ENCODE measurements at regions not wholly inside any gene's neighbourhood (a gene's known extent, or its start where the extent isn't known, plus 50 kb on each side); places are given as distances from the start of the nearest gene placed in this dataset.

DNA sequence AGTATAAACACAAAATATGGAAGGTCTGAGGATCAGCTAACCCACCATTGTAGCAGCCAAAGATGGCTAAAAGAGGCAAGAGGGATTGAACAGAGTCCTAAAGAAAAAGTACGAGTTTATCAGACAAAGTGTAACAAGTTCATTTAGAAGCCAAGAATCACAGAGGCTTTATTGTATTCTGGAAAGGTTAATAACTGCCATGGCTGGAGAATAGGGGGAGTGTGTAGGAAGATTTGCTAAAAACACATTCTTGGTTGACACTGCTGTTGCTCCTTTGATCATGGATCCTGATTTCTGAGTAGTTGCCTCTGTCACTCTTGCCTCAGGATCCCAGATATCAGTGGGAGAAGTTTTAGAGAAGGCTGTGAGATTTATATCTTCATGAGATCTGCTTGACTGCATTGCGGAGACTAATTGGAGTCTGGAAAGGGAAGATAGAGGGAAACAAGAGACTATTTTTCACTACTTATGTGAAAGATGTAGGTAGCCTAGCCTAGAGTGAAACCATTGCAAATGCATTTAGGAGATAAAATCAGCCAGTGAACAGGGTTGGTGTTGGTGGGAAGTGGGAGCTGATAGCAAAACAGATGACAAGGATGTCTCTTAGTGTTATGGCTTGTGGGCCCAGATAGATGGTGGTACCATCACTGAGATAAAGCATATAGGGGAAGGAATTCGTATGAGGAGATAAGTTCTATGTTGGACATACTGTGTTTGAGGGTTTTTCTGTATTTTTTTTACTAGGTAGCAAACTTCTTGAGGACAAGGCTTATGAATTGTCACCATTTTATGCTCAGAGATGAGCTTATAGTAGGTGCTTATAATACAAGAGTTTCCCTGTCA lies 402.9 kb upstream of the PDE3A start:
- H3K9me3 ChIP-seq (replicated peaks; ENCODE audit: insufficient read depth, low read length): no peaks in the 10 kb centered on the region
- H4K20me1 ChIP-seq (ENCODE audit: insufficient read depth, low read length): no peaks in the 10 kb centered on the region
- DNase-seq: no peak
- no peaks in the 10 kb centered on the region for H3K36me3 ChIP-seq (replicated peaks; ENCODE audit: insufficient read depth, low read length)
- H3K4me2 ChIP-seq (ENCODE audit: low read depth, low read length): no peak overlapping the region
- no peaks in the 10 kb centered on the region for H3K9me2 ChIP-seq (replicated peaks; ENCODE audit: insufficient read depth, low read length)
- no peak overlapping the region for H3K27ac ChIP-seq (ENCODE audit: low read length)
- H3K79me2 ChIP-seq (ENCODE audit: low read length): no peaks in the 10 kb centered on the region
- H2AFZ ChIP-seq (ENCODE audit: low read length): no peak overlapping the region
- 0 out of 2 replicates have a peak, but pooled peaks cover 5% of the 10 kb centered on the region for H3K4me1 ChIP-seq (ENCODE audit: low read length)
- H3K9ac ChIP-seq (ENCODE audit: low read length): no peak overlapping the region
- 0 out of 2 replicates have a peak, but pooled peaks cover 4% of the 10 kb centered on the region for H3K27me3 ChIP-seq (replicated peaks; ENCODE audit: insufficient read depth, low read length)
- TF ChIP-seq CTCF (IDR thresholded peaks at IDR 0.05; ENCODE audit: low read length): no peak
- TF ChIP-seq EZH2phosphoT487 (IDR thresholded peaks at IDR 0.05; ENCODE audit: low read length): no peak
- TF ChIP-seq EZH2 (optimal IDR thresholded peaks at IDR 0.05; ENCODE audit: low read depth, low read length): no peak
- no peak overlapping the region for H3K4me3 ChIP-seq (ENCODE audit: low read length)
- no peaks in the 10 kb centered on the region for H3F3A ChIP-seq (ENCODE audit: insufficient read depth, low read length)

DNA sequence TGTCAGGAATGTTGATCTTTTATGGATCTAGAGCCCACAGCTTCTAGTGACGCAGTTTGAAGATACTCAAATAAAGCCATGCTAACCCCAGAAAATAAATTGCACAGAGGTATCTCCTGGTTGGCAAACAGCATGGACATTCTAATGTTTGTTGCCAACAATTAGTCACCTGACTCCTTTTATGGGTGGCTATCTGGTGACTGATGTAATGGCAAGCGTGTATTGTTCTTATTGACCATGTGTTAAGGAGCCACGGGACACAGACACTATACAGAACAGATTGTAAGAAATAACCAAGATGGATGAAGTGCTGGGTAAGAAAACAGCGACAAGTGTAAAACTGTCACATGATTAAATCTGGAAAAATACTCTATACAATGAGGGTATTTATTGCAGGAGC lies 401.3 kb upstream of the PDE3A start:
- Histone ChIP-seq H3K27me3 (replicated peaks; ENCODE audit: insufficient read depth, low read length) (0 out of 2 replicates have a peak, but pooled peaks cover 4% of the 10 kb centered on the region), H3K36me3 (replicated peaks; ENCODE audit: insufficient read depth, low read length) (no peaks in the 10 kb centered on the region), H3K4me2 (ENCODE audit: low read depth, low read length) (no peak overlapping the region), H3K79me2 (ENCODE audit: low read length) (no peaks in the 10 kb centered on the region), H3K9me2 (replicated peaks; ENCODE audit: insufficient read depth, low read length) (no peaks in the 10 kb centered on the region), H3F3A (ENCODE audit: insufficient read depth, low read length) (no peaks in the 10 kb centered on the region), H3K27ac (ENCODE audit: low read length) (no peak overlapping the region), H3K4me3 (ENCODE audit: low read length) (no peak overlapping the region), H3K9ac (ENCODE audit: low read length) (no peak overlapping the region), H2AFZ (ENCODE audit: low read length) (no peak overlapping the region), H3K9me3 (replicated peaks; ENCODE audit: insufficient read depth, low read length) (no peaks in the 10 kb centered on the region), H3K4me1 (ENCODE audit: low read length) (0 out of 2 replicates have a peak, but pooled peaks cover 5% of the 10 kb centered on the region), H4K20me1 (ENCODE audit: insufficient read depth, low read length) (no peaks in the 10 kb centered on the region)
- TF ChIP-seq EZH2phosphoT487 (IDR thresholded peaks at IDR 0.05; ENCODE audit: low read length) (no peak), EZH2 (optimal IDR thresholded peaks at IDR 0.05; ENCODE audit: low read depth, low read length) (no peak), CTCF (IDR thresholded peaks at IDR 0.05; ENCODE audit: low read length) (no peak)
- no peak for DNase-seq

- Histone ChIP-seq H3K79me2 (ENCODE audit: low read length) (no peaks in the 10 kb centered on the region), H3K4me3 (ENCODE audit: low read length) (no peak overlapping the region), H3K36me3 (replicated peaks; ENCODE audit: insufficient read depth, low read length) (no peaks in the 10 kb centered on the region), H3K27me3 (replicated peaks; ENCODE audit: insufficient read depth, low read length) (no peaks in the 10 kb centered on the region), H3K9me2 (replicated peaks; ENCODE audit: insufficient read depth, low read length) (no peaks in the 10 kb centered on the region), H3F3A (ENCODE audit: insufficient read depth, low read length) (no peaks in the 10 kb centered on the region), H2AFZ (ENCODE audit: low read length) (no peak overlapping the region), H3K9ac (ENCODE audit: low read length) (no peak overlapping the region), H3K9me3 (replicated peaks; ENCODE audit: insufficient read depth, low read length) (no peaks in the 10 kb centered on the region), H3K4me2 (ENCODE audit: low read depth, low read length) (no peak overlapping the region), H4K20me1 (ENCODE audit: insufficient read depth, low read length) (no peaks in the 10 kb centered on the region), H3K4me1 (ENCODE audit: low read length) (0 out of 2 replicates have a peak, but pooled peaks cover 5% of the 10 kb centered on the region), H3K27ac (ENCODE audit: low read length) (no peak overlapping the region)
- TF ChIP-seq EZH2phosphoT487 (IDR thresholded peaks at IDR 0.05; ENCODE audit: low read length) (no peak), EZH2 (optimal IDR thresholded peaks at IDR 0.05; ENCODE audit: low read depth, low read length) (no peak), CTCF (IDR thresholded peaks at IDR 0.05; ENCODE audit: low read length) (no peak)
- no peak for DNase-seq
Observed at GRCh38 chr12:19967431-19967830, 400.9 kb upstream of the PDE3A start.
